Mesendoderm (in vitro differentiated cells): ENCODE measurements at regions not wholly inside any gene's neighbourhood (a gene's known extent, or its start where the extent isn't known, plus 50 kb on each side); places are given as distances from the start of the nearest gene placed in this dataset.

Source experiments
- DNase-seq: peaks from one replicate; pipeline ENCODE4 v3.0.0; 2013
- H2AK5ac ChIP-seq: 2 replicates; pipeline ENCODE4 v1.6.1; 2013; ENCODE audit warnings: low read length, inconsistent platforms
- H2BK120ac ChIP-seq: 2 replicates; pipeline ENCODE4 v1.6.1; 2013; ENCODE audit warnings: low read depth, mild to moderate bottlenecking, low read length, moderate library complexity, mixed read lengths
- H2BK15ac ChIP-seq: replicated peaks from 2 replicates; pipeline ENCODE4 v1.6.1; 2013; ENCODE audit warnings: low read depth, mild to moderate bottlenecking, moderate library complexity
- H2BK5ac ChIP-seq: 2 replicates; pipeline ENCODE4 v1.6.1; 2013; ENCODE audit warnings: low read length, inconsistent platforms
- H3K18ac ChIP-seq: 2 replicates; pipeline ENCODE4 v1.6.1; 2013; ENCODE audit warnings: mild to moderate bottlenecking, low read length, mixed read lengths
- H3K23ac ChIP-seq: one replicate; pipeline ENCODE4 v1.6.1; 2013; ENCODE audit warnings: low read length
- H3K27ac ChIP-seq: 2 replicates; pipeline ENCODE4 v1.5.1; 2013; ENCODE audit warnings: low read depth, mild to moderate bottlenecking, inconsistent platforms, low read length, moderate library complexity
- H3K27me3 ChIP-seq: 2 replicates; pipeline ENCODE4 v1.6.1; 2013; ENCODE audit warnings: low read length, control low read depth, mild to moderate bottlenecking, inconsistent platforms; ENCODE audit not compliant: insufficient read depth, poor library complexity
- H3K36me3 ChIP-seq: 2 replicates; pipeline ENCODE4 v1.6.1; 2013; ENCODE audit warnings: low read length, inconsistent platforms; ENCODE audit not compliant: control insufficient read depth, insufficient read depth
- H3K4ac ChIP-seq: one replicate; pipeline ENCODE4 v1.6.1; 2013; ENCODE audit warnings: low read depth, mild to moderate bottlenecking, low read length, moderate library complexity
- H3K4me1 ChIP-seq: 2 replicates; pipeline ENCODE4 v1.6.1; 2013; ENCODE audit warnings: low read depth, low read length, inconsistent platforms; ENCODE audit not compliant: control insufficient read depth
- H3K4me2 ChIP-seq: 2 replicates; pipeline ENCODE4 v1.6.1; 2013; ENCODE audit warnings: low read length
- H3K4me3 ChIP-seq: 2 replicates; pipeline ENCODE4 v1.5.1; 2013; ENCODE audit warnings: mild to moderate bottlenecking, low read length
- H3K56ac ChIP-seq: one replicate; pipeline ENCODE4 v1.6.1; 2013; ENCODE audit warnings: low read length
- H3K79me1 ChIP-seq: 2 replicates; pipeline ENCODE4 v1.6.1; 2013; ENCODE audit warnings: low read length, inconsistent platforms
- H3K79me2 ChIP-seq: 2 replicates; pipeline ENCODE4 v1.6.1; 2013; ENCODE audit warnings: mild to moderate bottlenecking, low read length; ENCODE audit not compliant: control insufficient read depth, insufficient read depth
- H3K9ac ChIP-seq: 2 replicates; pipeline ENCODE4 v1.6.1; 2013; ENCODE audit warnings: low read length, inconsistent platforms
- H4K5ac ChIP-seq: one replicate; pipeline ENCODE4 v1.6.1; 2013; ENCODE audit warnings: low read length
- H4K8ac ChIP-seq: one replicate; pipeline ENCODE4 v1.6.1; 2013; ENCODE audit warnings: low read depth, mild to moderate bottlenecking, control low read depth, low read length, moderate library complexity
- WGBS: extraction: QIAGEN DNeasy Blood & Tissue Kit; methylation state at CpG from one replicate; pipeline ENCODE4 v1.1.7; 2013; ENCODE audit warnings: low lambda C conversion rate, missing lambda C conversion rate; ENCODE audit not compliant: insufficient coverage; ENCODE audit errors: extremely low coverage; 5-methylcytosine and 5-hydroxymethylcytosine counted together

DNA sequence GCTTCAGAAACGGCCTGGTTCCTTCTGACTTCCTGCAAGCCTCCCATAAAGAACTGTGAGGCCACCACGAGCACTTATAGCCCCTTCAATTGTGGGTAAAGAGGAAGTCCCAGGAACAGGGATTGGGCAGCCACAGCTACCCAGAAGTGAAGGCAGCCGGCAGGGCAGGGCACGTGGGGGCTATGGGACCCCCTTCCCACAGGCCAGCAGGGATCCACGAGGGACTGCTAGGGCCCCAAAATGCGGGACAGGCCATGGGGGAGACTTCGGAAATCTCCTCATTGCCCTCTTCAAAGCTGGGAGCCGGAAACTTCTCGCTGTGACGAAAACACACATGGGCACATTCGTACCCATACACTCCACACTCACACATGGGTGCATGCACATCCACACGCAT is 196.1 kb upstream of the SALL3 start:
- WGBS, result no CpG with 5 or more reads among the region's 12 CpGs
- Histone ChIP-seq H3K79me2 (no peaks in the 10 kb centered on the region), H3K27me3 (no peaks in the 10 kb centered on the region), H2AK5ac (no peak overlapping the region), H3K4me3 (no peak overlapping the region), H3K23ac (no peak overlapping the region), H3K79me1 (no peaks in the 10 kb centered on the region), H3K4ac (no peak overlapping the region), H2BK15ac (no peak overlapping the region), H3K56ac (no peak overlapping the region), H3K18ac (no peak overlapping the region), H3K4me2 (no peak overlapping the region), H3K27ac (no peak overlapping the region), H3K36me3 (no peaks in the 10 kb centered on the region), H4K5ac (no peak overlapping the region), H2BK120ac (no peak overlapping the region), H2BK5ac (no peak overlapping the region), H3K9ac (no peak overlapping the region), H4K8ac (no peak overlapping the region), H3K4me1 (no peaks in the 10 kb centered on the region)
- DNase-seq, result no peak

DNA sequence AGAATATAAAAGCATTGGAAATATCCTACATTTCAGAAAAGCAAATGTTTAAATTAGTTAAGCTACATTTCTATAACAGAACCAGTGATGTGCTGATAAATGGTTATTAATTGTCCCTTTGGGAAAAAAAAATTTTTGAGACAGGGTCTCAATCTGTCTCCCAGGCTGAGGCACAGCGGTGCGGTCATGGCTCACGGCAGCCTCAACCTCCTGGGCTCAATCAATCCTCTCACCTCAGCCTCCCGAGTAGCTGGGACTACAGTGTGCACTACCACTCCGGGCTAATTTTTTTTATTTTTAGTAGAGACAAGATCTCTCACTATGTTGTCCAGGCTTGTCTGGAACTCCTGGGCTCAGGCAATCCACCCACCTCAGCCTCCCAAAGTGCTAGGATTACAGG is 194.8 kb upstream of the SALL3 start:
- Histone ChIP-seq H3K4me2 (no peak overlapping the region), H3K4ac (no peak overlapping the region), H2BK5ac (no peak overlapping the region), H4K5ac (no peak overlapping the region), H3K9ac (no peak overlapping the region), H3K56ac (no peak overlapping the region), H2BK120ac (no peak overlapping the region), H3K23ac (no peak overlapping the region), H3K79me2 (no peaks in the 10 kb centered on the region), H2BK15ac (no peak overlapping the region), H3K4me1 (no peaks in the 10 kb centered on the region), H3K79me1 (no peaks in the 10 kb centered on the region), H3K27me3 (no peaks in the 10 kb centered on the region), H3K36me3 (no peaks in the 10 kb centered on the region), H2AK5ac (no peak overlapping the region), H3K18ac (no peak overlapping the region), H3K4me3 (no peak overlapping the region), H4K8ac (no peak overlapping the region), H3K27ac (no peak overlapping the region)
- DNase-seq, result no peak
- WGBS, result no CpG with 5 or more reads among the region's 5 CpGs

- H3K18ac ChIP-seq, result no peak overlapping the region
- no peak overlapping the region for H4K5ac ChIP-seq
- no peak overlapping the region for H3K23ac ChIP-seq
- H3K27me3 ChIP-seq, result no peaks in the 10 kb centered on the region
- H3K27ac ChIP-seq, result no peak overlapping the region
- no peak overlapping the region for H3K4ac ChIP-seq
- H2BK120ac ChIP-seq, result no peak overlapping the region
- no peak overlapping the region for H3K56ac ChIP-seq
- no peaks in the 10 kb centered on the region for H3K79me1 ChIP-seq
- no peak overlapping the region for H2BK15ac ChIP-seq
- no peak overlapping the region for H3K4me3 ChIP-seq
- H3K79me2 ChIP-seq, result no peaks in the 10 kb centered on the region
- no peak overlapping the region for H2BK5ac ChIP-seq
- no peak overlapping the region for H4K8ac ChIP-seq
- no peak for DNase-seq
- WGBS, result no CpG with 5 or more reads among the region's 5 CpGs
- H3K4me2 ChIP-seq, result no peak overlapping the region
- H3K36me3 ChIP-seq, result no peaks in the 10 kb centered on the region
- H3K9ac ChIP-seq, result no peak overlapping the region
- no peak overlapping the region for H2AK5ac ChIP-seq
- H3K4me1 ChIP-seq, result no peaks in the 10 kb centered on the region
Measured at GRCh38 chr18:78785706-78786105, 193.9 kb upstream of the SALL3 start.

DNA sequence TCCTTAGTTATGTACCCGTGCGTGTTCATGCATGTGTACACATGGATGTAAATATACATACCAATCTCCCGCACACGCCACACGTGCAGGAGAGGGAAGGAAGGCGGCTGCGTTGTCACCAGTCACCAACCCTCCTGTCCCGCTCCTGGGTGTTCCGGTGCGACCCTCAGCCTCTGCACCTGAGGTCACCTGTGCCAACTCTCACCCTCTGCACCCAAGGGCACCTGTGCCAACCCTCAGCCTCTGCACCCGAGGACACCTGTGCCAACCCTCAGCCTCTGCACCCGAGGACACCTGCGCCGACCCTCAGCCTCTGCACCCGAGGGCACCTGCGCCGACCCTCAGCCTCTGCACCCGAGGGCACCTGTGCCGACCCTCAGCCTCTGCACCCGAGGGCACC is 192.8 kb upstream of the SALL3 start:
- WGBS, result no CpG with 5 or more reads among the region's 20 CpGs
- Histone ChIP-seq H3K9ac (no peak overlapping the region), H3K79me1 (no peaks in the 10 kb centered on the region), H3K4me1 (no peaks in the 10 kb centered on the region), H3K18ac (no peak overlapping the region), H2AK5ac (no peak overlapping the region), H4K5ac (no peak overlapping the region), H3K4me2 (no peak overlapping the region), H3K79me2 (no peaks in the 10 kb centered on the region), H3K4ac (no peak overlapping the region), H3K36me3 (no peaks in the 10 kb centered on the region), H3K56ac (no peak overlapping the region), H2BK5ac (no peak overlapping the region), H4K8ac (no peak overlapping the region), H3K4me3 (no peak overlapping the region), H3K27ac (no peak overlapping the region), H3K23ac (no peak overlapping the region), H2BK15ac (no peak overlapping the region), H3K27me3 (no peaks in the 10 kb centered on the region), H2BK120ac (no peak overlapping the region)
- no peak for DNase-seq

DNA sequence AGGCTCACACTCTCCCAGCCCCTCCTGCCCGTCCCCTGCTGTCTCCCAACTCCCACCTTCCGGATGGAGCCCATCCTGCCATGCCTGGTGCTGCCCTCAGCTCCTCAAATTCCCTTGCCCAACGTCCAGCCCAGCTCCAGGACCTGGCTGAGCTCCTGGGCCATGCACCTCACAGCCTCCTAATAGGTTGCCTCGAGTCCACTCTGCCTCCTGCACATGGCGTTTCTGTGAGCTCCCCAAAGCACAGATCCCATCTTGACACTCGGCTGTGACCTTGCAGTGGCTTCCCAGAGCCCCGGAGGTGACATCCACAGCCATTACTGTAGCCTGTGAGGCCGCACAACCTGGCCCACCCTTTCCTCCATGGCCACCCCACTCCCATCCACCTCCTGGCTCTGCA is 191.9 kb upstream of the SALL3 start:
- H2BK120ac ChIP-seq, result no peak overlapping the region
- H2BK5ac ChIP-seq, result no peak overlapping the region
- H3K23ac ChIP-seq, result no peak overlapping the region
- no peaks in the 10 kb centered on the region for H3K79me1 ChIP-seq
- no peak overlapping the region for H2AK5ac ChIP-seq
- no peak overlapping the region for H2BK15ac ChIP-seq
- no peak overlapping the region for H4K8ac ChIP-seq
- no peak for DNase-seq
- no peak overlapping the region for H3K27ac ChIP-seq
- no peaks in the 10 kb centered on the region for H3K27me3 ChIP-seq
- no peaks in the 10 kb centered on the region for H3K4me1 ChIP-seq
- H3K4me2 ChIP-seq, result no peak overlapping the region
- H4K5ac ChIP-seq, result no peak overlapping the region
- no peak overlapping the region for H3K18ac ChIP-seq
- H3K9ac ChIP-seq, result no peak overlapping the region
- H3K36me3 ChIP-seq, result no peaks in the 10 kb centered on the region
- no peak overlapping the region for H3K4me3 ChIP-seq
- no peak overlapping the region for H3K4ac ChIP-seq
- H3K79me2 ChIP-seq, result no peaks in the 10 kb centered on the region
- no CpG with 5 or more reads among the region's 8 CpGs for WGBS
- no peak overlapping the region for H3K56ac ChIP-seq

DNA sequence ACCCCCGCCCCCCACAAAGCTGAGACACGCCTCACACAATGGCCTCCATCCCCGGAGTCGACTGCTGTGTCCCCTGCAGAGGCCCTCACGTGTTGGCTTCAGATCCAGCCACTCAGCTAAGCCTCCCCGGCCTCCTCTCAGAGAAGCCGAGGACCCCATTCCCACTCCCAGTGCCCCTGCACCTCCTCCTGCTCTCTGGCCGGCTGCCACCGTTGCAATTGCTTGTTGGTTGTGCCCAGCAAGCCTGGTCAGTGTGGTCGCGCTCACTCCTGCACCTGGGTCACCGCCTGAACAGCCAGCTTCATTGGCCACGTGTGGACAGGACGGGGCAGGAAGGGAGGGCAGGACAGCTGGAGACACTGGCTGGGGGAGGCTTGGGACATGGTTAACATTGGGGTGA is 191.5 kb upstream of the SALL3 start:
- no peak overlapping the region for H4K8ac ChIP-seq

More for the DNA sequence above, 191.5 kb upstream of the SALL3 start:
- Histone ChIP-seq H3K36me3 (no peaks in the 10 kb centered on the region), H2AK5ac (no peak overlapping the region), H3K23ac (no peak overlapping the region), H3K4ac (no peak overlapping the region), H3K9ac (no peak overlapping the region), H4K5ac (no peak overlapping the region), H3K56ac (no peak overlapping the region), H2BK15ac (no peak overlapping the region), H3K18ac (no peak overlapping the region), H3K79me2 (no peaks in the 10 kb centered on the region), H3K4me3 (no peak overlapping the region), H3K79me1 (no peaks in the 10 kb centered on the region), H3K27me3 (no peaks in the 10 kb centered on the region), H2BK5ac (no peak overlapping the region), H3K4me1 (no peaks in the 10 kb centered on the region), H3K27ac (no peak overlapping the region), H2BK120ac (no peak overlapping the region), H3K4me2 (no peak overlapping the region)
- DNase-seq, result no peak
- WGBS, result no CpG with 5 or more reads among the region's 14 CpGs
